SW 1271 (cell line): ENCODE measurements at regions not wholly inside any gene's neighbourhood (a gene's known extent, or its start where the extent isn't known, plus 50 kb on each side); places are given as distances from the start of the nearest gene placed in this dataset.
"Not testable (repeated sequence)": the region's sequence is repeated elsewhere in the genome, so short reads cannot be mapped to it uniquely, and the experiment has no call there.

ENCODE experiments used
- DNase-seq, 2 experiments: peaks; one replicate each; lab custom pipeline; 2025; lab: John Stamatoyannopoulos, UW

DNA sequence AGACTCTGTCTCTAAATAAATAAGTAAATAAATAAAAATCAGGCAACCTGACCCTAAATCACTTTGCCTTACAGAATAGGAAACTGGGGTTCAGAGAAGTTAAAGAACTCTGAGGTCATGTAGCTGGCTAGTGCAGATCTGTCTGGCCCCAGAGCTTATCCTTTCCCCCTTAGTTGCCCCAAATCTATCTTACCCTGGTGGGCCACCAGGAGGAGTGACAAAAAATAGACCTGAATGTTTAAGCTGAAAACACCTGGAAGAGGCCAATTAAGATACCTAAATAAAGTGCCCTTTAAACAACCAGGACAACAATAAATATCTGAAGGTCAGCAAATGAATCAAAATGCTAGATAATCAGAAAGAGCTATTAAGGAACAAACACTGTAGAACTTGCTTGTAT, 59.7 kb downstream of the TEX35 start:
- DNase-seq, result no peak

DNA sequence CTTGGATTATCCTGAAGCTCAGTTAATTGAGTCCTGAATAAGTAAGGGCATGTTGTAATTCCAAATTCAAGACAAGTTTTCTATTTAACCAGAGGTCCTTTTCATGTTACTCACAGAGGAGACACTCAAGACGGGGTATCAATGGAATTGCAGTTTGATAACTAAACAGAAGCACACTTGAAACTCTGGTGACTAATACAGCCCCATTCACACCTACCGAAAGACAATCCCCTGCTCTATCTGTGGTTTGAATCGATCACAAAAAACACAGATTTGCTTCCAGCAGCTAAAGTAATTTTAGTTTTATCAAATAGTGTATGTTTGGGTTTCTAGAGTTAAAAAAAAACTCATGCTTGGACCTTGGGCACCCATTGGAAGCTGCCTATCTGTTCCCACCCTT, 60.4 kb downstream of the TEX35 start:
- no peak for DNase-seq

DNA sequence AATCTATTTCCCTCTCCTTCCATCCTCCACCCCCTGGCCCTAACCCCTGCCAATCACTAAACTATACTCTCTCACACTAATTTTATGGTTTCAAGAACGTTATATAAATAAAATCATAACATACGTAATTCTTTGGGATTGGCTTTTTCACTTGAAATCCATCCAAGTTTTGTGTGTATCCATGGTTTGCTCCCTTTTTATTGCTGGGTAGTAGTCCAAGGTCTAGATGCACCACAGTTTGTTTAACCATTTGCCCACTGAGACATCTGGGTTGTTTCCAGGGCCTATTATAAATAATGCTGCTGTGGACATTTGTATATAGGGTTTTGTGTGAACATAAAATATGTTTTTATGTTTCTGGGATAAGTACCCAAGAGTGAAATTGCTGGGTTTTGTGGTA, 61.4 kb downstream of the TEX35 start:
- DNase-seq, result no peak

DNA sequence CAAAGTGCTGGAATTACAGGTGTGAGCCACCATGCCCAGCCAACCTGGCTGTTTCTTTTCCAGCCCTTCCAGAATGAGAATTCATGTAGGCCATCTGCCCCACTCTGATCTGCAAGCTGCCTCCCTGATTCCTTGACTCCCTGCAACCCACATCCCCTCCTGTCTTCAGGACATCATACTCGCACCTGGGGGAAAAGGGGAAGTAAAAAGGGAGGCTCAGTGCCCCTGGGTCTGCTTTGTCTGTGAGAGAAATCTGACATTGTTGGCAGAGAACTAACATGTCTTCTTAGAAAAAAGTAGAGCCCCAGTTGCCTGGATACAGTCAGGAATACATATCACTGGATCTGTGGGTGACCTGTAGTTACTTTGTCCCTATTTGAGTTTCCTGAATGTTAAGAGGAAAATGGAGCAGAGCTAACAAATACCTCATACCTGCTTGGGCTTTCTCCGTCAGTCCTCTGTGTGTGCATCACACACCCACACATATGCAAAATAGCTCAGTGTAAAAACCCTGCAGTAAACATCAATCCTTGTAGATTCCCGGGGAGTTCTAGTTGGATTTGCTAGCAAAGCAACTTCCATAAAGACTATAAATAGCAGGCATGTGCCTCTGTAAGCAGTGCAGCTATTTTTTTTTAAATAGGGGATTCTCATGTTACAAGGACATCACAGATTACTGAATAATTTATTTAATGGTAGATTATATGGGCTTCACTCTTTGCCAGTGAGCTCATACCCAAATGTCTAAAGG, 62.9 kb downstream of the TEX35 start:
- no peak for DNase-seq

DNA sequence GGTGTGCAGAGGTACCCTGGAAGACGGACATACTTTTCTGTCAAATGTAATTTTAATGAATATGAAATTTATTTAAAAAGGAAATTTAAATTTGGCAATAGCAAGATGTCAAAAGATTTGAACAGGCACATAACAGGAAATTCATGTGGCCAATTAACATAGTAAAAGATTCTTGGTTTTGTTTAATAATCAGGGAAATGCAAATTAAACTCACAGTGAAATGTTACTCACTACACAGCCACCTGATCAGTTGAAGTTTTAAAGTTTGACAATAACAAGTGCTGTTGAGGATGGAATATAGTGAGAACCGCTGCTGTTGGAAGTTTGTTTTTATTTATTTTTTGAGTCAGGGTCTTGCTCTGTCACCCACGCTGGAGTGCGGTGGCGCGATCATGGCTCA, 63.9 kb downstream of the TEX35 start:
- no peak for DNase-seq

DNA sequence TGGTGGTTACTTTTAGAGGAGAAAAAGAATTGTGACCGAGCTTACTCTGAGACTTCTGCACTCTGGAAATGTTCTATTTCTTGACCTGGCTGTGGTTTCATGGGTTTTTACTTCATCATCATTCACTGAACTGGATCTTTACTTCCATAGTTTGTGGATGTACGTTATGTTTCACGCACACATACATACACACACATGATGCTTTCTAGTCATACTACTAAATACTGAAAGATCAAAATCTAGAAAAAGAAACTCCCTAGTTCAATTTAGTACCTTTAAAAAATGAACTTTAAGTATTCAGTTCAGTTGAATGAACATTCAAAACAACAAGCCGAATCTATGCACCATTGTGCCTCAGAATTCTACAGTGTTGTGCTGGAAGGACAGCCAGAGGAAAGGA, 65.0 kb downstream of the TEX35 start:
- no peak for DNase-seq

DNA sequence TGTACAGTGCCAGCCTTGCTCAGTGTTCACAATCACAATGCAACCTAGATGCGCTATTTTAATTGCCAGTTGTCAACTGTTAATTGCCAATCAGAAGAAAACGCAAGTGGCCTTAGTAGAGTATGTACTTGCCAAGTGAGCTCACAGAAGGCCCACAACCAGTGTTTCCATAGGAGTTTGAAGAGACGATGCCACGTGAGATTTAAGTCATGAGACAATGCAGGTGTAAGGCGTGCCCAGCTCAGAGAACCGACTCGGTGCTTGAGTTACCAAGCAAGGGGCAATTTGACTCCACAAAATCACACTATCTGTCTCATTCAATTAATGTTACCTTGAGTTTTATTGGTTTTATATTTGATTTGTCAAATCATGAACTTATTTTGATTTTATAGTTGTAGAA, 65.6 kb downstream of the TEX35 start:
- no peak for DNase-seq

DNA sequence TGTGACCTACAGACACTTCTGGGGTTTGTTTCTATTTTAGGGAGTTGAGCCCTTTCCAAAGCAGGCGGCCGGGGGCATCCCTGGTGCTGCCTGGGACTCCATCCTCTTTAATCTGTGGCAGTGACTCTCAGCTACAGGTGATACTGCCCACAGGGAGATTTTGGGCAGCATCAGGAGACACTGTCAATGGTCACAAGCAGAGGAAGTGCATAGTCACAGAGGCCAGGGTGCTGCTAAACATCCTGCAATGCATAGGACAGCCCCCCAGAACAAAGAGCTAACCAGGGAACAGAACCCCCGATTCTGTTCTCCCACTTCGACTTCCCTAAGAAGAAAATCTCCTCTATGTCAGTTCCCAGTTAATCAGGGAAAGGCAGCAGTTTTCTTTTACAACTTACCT, 66.2 kb downstream of the TEX35 start:
- no peak for DNase-seq

DNA sequence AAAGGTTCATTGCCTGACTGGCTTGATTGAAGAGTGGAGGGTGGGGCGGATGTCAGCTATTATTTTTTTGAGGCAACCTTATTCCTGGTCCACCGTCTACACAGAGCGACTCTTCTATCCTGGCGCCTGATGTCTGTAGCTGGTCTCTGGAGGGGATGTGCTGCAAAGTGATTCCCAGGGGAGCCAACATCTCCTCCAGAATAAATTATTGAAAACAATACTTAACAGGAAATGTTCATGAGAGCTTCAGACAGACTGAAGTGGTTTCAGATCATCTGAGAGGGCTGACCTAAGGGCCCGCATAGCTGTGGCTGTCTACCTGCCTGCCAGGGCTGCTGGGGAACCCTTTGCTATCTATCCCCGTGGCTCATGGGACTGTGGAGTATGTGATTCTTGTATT, 66.7 kb downstream of the TEX35 start:
- no peak for DNase-seq

DNA sequence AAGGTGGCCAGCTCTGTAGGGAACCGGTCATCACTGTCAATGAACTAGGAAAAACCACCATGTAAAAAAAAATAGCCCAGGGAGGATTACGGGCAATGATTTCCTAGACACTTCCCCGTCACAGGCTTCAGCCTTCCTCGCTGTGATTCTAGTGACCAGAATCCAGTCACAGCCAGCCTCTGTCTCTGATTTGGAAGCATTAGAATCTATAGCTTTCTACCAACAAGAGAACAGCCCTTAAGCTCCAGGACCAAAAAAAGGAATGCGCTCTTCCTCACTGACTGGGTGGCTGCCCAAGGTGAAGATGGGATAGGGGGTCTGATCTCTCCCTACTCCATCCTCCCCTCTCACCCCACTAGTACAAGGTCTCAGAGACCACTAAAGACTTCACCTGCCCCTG, 67.2 kb downstream of the TEX35 start:
- no peak for DNase-seq

DNA sequence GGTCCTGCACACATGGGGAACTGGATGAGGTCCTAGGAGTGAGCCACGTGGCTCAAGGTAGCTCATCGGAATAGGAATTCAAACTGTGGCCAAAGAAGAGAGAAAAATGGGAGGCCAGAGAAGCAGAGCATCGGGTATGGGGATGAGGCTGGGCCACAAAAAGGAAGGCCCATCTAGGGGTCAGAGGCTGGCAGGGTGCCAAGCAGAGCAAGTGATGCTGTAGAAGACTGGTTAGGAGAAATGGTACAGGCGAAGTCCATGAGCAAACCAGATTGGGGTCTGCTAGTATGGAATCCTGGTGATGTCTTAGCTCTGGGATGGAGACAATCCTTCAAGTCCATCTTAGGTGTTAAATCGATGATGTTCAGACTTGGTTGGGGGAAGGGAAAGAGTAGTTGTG, 68.0 kb downstream of the TEX35 start:
- no peak for DNase-seq

DNA sequence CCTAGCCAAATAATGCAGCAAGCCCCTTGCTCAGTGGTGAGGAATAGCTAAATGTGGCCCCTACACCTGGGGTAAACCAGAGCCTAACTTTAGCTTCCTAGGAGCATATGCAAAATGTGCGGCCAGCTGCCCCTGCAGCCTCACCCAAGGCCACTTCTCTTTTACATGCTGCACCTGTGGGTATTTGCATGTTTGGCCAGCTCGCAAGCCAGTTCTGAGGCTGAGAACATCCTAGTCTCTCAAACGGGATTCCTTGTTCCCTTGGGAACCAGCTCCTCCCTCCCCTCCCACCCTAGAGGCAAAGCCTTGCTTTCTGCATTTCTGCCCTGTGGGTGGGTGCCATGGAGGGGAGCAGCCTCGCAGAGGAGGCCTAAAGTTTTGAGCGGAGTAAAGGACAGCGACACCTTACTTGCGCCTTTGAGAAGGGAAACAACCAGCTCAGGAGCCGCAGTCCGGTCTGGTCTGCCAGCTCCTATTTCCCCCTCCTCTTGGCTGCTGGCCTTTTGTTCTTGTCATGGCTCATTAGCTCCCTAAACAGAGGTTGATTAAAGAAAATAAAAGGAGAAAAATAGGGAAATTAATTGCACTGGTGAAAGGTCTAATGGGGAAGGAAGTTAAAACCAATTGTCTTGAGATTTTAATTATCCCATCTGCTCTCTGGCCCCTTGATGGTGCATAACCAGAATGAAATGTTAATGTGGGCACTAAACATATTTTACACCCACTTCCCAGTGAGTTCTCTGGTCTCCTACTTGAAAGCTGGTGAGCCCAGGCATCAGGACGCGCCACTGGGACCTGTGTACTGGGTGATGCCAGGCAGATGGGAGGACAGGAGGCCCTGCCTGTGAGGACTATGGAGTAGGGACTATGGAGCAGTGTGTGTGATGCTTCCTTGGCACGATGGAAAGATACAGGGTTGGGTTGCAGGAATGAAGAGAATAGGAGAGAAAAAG, 68.7 kb downstream of the TEX35 start:
- DNase-seq, result no peak

DNA sequence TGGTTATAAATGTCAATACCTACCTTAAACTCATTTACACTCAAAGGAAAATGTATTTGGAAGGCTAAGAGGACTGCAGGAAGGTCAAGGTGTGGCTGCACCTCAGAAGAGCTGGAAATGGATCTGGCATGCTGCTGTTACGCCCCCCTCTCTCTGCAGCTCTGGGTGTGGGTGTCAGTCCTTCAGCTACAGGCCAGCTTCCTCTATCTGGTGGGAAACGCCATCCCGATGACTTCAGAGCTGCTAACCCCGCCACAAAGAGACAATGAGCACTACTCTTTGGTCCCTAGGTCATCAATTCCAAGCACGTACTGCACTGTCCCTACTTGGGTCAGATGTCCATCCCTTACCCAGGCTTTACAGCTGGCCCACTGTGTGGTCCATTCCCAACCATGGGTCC, 74.2 kb downstream of the TEX35 start:
- DNase-seq, result no peak

DNA sequence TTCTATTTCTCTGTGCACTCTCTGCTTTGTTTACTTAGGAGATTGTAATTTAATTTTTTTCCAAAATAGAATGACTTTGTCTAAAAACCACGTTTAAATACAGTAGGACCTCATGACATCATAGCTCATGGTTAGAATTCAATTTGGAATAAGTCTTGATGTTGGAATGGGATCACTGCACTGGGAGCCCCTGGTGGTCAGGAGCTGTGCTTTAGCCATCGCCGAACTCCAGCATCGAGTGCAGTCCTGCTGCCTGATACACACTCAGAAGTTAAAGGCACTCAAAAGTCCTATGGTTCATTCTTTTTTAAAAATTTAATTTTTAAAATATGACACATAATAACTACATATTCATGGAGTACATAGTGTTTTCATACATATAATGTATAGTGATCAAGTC, 75.1 kb downstream of the TEX35 start:
- DNase-seq, result no peak

DNA sequence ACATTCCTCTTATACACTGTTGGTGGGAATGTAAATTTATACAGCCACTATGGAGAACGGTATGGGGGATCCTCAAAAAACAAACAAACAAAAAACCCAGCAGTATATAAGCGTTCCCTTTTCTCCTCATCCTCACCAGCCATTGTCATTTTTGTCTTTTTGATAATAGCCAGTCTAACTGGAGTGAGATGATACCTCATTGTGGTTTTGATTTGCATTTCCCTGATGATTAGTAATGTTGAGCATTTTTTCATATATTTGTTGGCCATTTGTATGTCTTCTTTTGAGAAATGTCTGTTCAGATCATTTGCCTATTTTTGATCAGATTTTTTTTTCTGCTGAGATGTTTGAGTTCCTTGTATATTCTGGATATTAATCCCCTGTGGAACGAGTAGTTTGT, 76.1 kb downstream of the TEX35 start:
- DNase-seq, result not testable (repeated sequence)

DNA sequence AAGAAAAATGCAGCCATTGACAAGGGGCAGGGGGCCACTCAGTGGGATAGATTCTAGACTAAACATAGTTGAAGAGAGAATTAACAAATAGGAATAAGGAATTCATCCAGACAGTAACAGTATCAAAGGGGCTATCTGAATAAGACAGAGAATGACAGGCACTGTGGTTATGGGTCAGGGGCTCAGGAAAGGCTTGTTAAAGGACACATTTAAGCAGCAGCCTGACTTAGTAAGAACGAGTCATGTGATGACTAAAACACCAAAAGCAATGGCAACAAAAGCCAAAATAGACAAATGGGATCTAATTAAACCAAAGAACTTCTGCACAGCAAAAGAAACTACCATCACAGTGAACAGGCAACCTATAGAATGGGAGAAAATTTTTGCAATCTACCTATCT, 78.9 kb downstream of the TEX35 start:
- not testable (repeated sequence) for DNase-seq

DNA sequence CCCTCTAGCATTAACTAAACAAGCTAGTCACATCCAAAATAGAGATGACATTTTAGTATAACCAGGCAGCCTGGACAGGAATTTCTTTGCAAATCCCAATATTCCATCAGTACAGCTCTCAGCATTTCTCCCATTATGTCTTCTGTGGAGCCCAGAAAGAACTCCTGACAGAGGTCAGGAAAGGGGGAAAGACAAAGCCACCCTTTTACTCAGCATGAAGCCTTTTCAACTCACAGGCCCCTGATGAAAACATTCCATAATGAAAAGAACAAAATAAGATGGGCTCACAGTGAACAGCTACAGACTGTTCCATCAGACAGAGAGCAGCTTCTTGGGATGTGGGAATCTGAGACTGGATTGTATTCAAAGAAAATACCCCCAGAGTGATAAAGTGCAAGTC, 80.6 kb downstream of the TEX35 start:
- no peak for DNase-seq

DNA sequence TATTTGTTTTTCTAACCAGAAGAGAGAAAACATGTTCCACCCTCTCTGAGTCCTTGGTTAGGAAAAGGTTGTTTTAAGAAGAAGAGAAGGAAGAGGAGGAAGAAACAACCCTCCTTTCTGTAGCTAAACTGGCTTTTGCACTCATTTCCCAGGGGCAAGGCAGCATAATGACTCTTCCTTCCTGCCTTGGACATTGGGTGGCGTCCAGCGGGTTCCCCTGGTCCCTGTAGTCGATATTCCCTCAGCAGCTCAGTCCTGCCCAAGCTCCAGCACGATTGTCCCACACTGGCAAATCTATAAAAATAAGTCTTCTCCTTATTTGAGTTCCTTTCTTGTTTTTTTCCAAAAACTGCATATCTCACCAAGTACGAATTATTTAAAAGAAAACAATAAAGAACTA, 81.2 kb downstream of the TEX35 start:
- DNase-seq, result no peak

DNA sequence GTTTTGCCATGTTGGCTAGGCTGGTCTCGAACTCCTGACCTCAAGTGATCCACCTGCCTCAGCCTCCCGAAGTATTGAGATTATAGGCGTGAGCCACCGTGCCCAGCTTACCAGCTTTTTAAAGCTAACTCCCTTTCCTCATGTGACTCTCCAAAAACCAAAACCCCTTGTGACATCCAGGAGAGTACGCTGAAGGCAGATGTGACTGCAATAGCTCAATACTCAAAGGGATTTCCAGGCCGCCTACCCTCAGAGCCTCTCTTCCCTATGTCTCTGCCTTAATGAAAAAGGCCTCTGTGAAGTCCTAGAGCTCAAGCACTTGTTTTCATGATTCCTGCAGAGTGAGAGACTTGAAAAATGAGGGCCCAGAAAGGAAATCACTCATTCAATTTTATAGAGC, 82.6 kb downstream of the TEX35 start:
- DNase-seq, result no peak

DNA sequence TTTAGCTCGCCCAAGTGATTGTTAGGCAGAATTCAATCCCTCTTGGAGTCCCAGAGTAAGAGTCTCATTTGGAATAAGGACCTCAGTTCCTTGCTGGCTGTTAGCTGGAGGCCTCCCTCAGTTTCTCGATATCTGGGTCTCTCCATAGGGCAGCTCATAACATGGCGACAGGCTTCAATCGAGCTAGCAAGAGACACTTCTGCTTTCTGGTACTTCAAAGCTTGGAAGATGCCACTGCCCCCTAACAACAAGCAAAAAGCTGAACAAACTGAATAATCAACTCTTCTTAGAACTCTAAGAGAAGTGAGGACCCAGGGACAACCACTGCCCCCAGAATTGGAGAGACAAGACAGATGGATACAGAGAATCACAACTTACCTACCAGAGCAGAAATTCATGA, 86.2 kb downstream of the TEX35 start:
- DNase-seq, result no peak

DNA sequence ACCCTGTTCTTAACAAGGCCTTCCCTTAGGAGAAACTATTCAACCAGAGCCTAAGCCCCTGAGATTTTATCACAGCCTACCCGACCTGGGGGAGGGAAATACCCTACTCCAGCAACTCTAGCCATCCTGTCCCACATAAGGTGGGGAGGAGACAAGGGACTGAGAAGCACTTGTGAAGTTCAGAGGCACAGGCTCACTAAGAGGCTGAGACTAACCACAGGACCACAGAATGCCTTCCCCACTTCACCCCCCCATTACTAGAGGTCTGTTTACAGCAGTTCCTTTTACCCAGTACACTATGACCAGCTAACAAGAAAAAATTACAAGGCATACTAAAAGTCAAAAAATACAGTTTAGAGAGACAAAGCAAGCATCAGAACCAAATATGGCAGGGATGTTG, 86.8 kb downstream of the TEX35 start:
- DNase-seq, result no peak

DNA sequence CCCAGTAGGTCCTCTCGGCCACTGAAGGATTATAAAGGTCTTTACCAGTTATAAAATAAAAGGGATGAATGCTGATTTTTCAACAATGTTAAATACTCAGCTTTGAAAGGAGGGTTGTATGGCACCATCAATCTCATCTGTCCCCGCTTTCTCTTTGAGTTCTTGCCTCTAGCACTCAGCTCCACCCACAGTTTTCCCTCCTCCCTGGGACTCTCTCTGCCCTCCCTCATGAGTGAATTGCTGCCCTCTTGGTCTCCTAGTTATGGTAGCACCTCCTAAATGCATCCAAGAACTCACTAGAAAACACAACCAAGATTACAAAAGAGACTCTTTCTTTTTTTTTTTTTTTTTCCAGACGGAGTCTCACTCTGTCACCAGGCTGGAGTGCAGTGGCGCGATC, 91.0 kb downstream of the TEX35 start:
- no peak for DNase-seq

DNA sequence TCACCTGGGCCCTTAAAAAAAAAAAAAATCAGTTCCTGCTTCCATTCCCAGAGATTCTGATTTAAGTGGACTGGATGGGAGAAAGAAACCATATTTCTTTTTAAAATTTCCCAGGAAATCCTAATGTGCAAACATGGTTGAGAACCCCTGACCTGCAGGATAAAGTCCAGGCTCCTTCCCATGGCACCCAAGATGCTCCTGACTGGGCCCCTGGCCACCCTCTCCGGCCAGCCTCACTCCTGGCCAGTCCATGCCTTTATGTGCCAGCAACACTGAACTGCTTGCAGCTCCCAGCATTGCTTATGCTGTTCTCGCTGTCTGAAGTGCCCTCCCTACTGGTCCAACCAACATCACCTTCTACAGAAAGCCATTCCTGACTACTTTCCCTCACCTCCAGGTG, 93.9 kb downstream of the TEX35 start:
- no peak for DNase-seq
